Upper lobe of left lung (tissue), 4 donors: ENCODE measurements at regions not wholly inside any gene's neighbourhood (a gene's known extent, or its start where the extent isn't known, plus 50 kb on each side); places are given as distances from the start of the nearest gene placed in this dataset.

ENCODE experiments used
- POLR2A ChIP-seq, 4 donors: fragments of 450-650 bp; IDR thresholded peaks; one replicate each; pipeline ENCODE4 v1.5.1; 2016 to 2017; ENCODE audit warnings: antibody characterized with exemption in 4 of 4, mild to moderate bottlenecking in 2 of 4
- POLR2AphosphoS5 ChIP-seq, 2 donors: sonication (generic); formaldehyde crosslinking; IDR thresholded peaks; one replicate each; pipeline ENCODE4 v1.5.1; 2017; ENCODE audit warnings: antibody characterized with exemption in 2 of 2
- TF ChIP-seq, protein P1 (sequence below), 6 experiments: fragments of 450-650 bp in 4 of 6; fragments of 200-600 bp in 2 of 6; sonication (generic) in 2 of 6; IDR thresholded peaks; one replicate each; pipeline ENCODE4 v1.5.1; 2016 to 2019; ENCODE audit warnings: antibody characterized with exemption in 6 of 6

DNA sequence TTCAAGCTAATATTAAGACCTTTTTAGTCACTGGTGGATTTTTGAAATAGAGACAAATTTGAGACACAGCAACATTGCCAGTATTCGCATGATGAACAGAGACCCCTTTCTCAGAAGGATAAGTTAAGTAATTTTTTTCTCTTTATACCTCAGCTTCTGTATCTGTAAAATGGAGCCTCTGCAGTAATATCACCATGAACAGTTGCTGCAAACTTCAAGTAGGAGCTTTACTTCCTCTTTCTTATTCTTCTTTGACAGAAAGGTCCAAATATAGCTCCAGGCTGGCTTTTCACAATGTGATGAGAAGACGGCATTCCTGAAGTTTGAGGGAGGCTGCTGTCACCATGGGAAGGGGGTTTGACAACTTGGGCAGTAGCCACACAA is 158.7 kb downstream of the TDRD15 start:
- TF ChIP-seq POLR2A (IDR thresholded peaks at IDR 0.05) (no peak), POLR2AphosphoS5 (IDR thresholded peaks at IDR 0.05) (no peak)
- TF ChIP-seq, protein P1, sequence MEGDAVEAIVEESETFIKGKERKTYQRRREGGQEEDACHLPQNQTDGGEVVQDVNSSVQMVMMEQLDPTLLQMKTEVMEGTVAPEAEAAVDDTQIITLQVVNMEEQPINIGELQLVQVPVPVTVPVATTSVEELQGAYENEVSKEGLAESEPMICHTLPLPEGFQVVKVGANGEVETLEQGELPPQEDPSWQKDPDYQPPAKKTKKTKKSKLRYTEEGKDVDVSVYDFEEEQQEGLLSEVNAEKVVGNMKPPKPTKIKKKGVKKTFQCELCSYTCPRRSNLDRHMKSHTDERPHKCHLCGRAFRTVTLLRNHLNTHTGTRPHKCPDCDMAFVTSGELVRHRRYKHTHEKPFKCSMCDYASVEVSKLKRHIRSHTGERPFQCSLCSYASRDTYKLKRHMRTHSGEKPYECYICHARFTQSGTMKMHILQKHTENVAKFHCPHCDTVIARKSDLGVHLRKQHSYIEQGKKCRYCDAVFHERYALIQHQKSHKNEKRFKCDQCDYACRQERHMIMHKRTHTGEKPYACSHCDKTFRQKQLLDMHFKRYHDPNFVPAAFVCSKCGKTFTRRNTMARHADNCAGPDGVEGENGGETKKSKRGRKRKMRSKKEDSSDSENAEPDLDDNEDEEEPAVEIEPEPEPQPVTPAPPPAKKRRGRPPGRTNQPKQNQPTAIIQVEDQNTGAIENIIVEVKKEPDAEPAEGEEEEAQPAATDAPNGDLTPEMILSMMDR (IDR thresholded peaks at IDR 0.05) = no peak
